ENCODE measurements at regions not wholly inside any gene's neighbourhood (a gene's known extent, or its start where the extent isn't known, plus 50 kb on each side); places are given as distances from the start of the nearest gene placed in this dataset.

- H3K36me3 ChIP-seq (ENCODE audit: control insufficient read depth, insufficient read depth, low read length): no peaks in the 10 kb centered on the region
- no peak for DNase-seq (ENCODE audit: low read depth in 2 of 2)
- H3K4me2 ChIP-seq (ENCODE audit: extremely low read depth, insufficient read depth, low read length): no peak overlapping the region
- H3K4me3 ChIP-seq (replicated peaks in 1 of 4; ENCODE audit: control extremely low read depth in 1 of 4, insufficient read depth in 1 of 4, low read depth in 3 of 4, low read length in 4 of 4): no peak overlapping the region
- no peaks in the 10 kb centered on the region for H4K20me1 ChIP-seq (ENCODE audit: control insufficient read depth, extremely low read depth, insufficient read depth, low read length)
- no peaks in the 10 kb centered on the region for H3K4me1 ChIP-seq (ENCODE audit: control insufficient read depth, extremely low read depth, insufficient read depth, low read length)
- TF ChIP-seq CTCF (conservative IDR thresholded peaks at IDR 0.05 in 1 of 2, IDR thresholded peaks at IDR 0.05 in 1 of 2; ENCODE audit: low read depth in 1 of 2, low read length in 2 of 2) (no peak), EZH2 (IDR thresholded peaks at IDR 0.05; ENCODE audit: low read length, missing control alignments) (no peak)
- no peak overlapping the region for H3K27ac ChIP-seq (ENCODE audit: insufficient read depth, low read length)
- H3K27me3 ChIP-seq (ENCODE audit: control insufficient read depth, insufficient read depth, low read length): peaks cover 2% of the 10 kb centered on the region
- no peaks in the 10 kb centered on the region for H3K9me3 ChIP-seq (ENCODE audit: control insufficient read depth, insufficient read depth, low read depth, low read length)
- no peaks in the 10 kb centered on the region for H3K79me2 ChIP-seq (ENCODE audit: control insufficient read depth, insufficient read depth, low read length)
- no peak overlapping the region for H3K9ac ChIP-seq (ENCODE audit: insufficient read depth, low read length)
- no peak overlapping the region for H2AFZ ChIP-seq (ENCODE audit: low read length)
These were observed 284.9 kb upstream of the FBXL7 start for GRCh38 chr5:15215056-15215455.

- no peaks in the 10 kb centered on the region for H4K20me1 ChIP-seq (ENCODE audit: control insufficient read depth, extremely low read depth, insufficient read depth, low read length)
- no peak overlapping the region for H2AFZ ChIP-seq (ENCODE audit: low read length)
- no peak overlapping the region for H3K9ac ChIP-seq (ENCODE audit: insufficient read depth, low read length)
- no peak overlapping the region for H3K4me3 ChIP-seq (replicated peaks in 1 of 4; ENCODE audit: control extremely low read depth in 1 of 4, insufficient read depth in 1 of 4, low read depth in 3 of 4, low read length in 4 of 4)
- no peak for DNase-seq (ENCODE audit: low read depth in 2 of 2)
- no peaks in the 10 kb centered on the region for H3K36me3 ChIP-seq (ENCODE audit: control insufficient read depth, insufficient read depth, low read length)
- peaks cover 2% of the 10 kb centered on the region for H3K27me3 ChIP-seq (ENCODE audit: control insufficient read depth, insufficient read depth, low read length)
- H3K4me1 ChIP-seq (ENCODE audit: control insufficient read depth, extremely low read depth, insufficient read depth, low read length): no peaks in the 10 kb centered on the region
- TF ChIP-seq EZH2 (IDR thresholded peaks at IDR 0.05; ENCODE audit: low read length, missing control alignments) (no peak), CTCF (conservative IDR thresholded peaks at IDR 0.05 in 1 of 2, IDR thresholded peaks at IDR 0.05 in 1 of 2; ENCODE audit: low read depth in 1 of 2, low read length in 2 of 2) (no peak)
- H3K9me3 ChIP-seq (ENCODE audit: control insufficient read depth, insufficient read depth, low read depth, low read length): no peaks in the 10 kb centered on the region
- H3K79me2 ChIP-seq (ENCODE audit: control insufficient read depth, insufficient read depth, low read length): no peaks in the 10 kb centered on the region
- no peak overlapping the region for H3K27ac ChIP-seq (ENCODE audit: insufficient read depth, low read length)
- no peak overlapping the region for H3K4me2 ChIP-seq (ENCODE audit: extremely low read depth, insufficient read depth, low read length)
These were observed 286.0 kb upstream of the FBXL7 start for GRCh38 chr5:15214010-15214409.

GRCh38 chr5:15209053-15209762 lies 290.8 kb upstream of the FBXL7 start:
- no peak overlapping the region for H3K4me3 ChIP-seq (replicated peaks in 1 of 4; ENCODE audit: control extremely low read depth in 1 of 4, insufficient read depth in 1 of 4, low read depth in 3 of 4, low read length in 4 of 4)
- H3K9me3 ChIP-seq (ENCODE audit: control insufficient read depth, insufficient read depth, low read depth, low read length): no peaks in the 10 kb centered on the region
- H3K27ac ChIP-seq (ENCODE audit: insufficient read depth, low read length): no peak overlapping the region
- H2AFZ ChIP-seq (ENCODE audit: low read length): no peak overlapping the region
- no peaks in the 10 kb centered on the region for H3K36me3 ChIP-seq (ENCODE audit: control insufficient read depth, insufficient read depth, low read length)
- no peaks in the 10 kb centered on the region for H3K79me2 ChIP-seq (ENCODE audit: control insufficient read depth, insufficient read depth, low read length)
- H3K4me2 ChIP-seq (ENCODE audit: extremely low read depth, insufficient read depth, low read length): no peak overlapping the region
- no peak overlapping the region for H3K9ac ChIP-seq (ENCODE audit: insufficient read depth, low read length)
- no peaks in the 10 kb centered on the region for H4K20me1 ChIP-seq (ENCODE audit: control insufficient read depth, extremely low read depth, insufficient read depth, low read length)
- no peak for DNase-seq (ENCODE audit: low read depth in 2 of 2)
- no peaks in the 10 kb centered on the region for H3K27me3 ChIP-seq (ENCODE audit: control insufficient read depth, insufficient read depth, low read length)
- TF ChIP-seq CTCF (conservative IDR thresholded peaks at IDR 0.05 in 1 of 2, IDR thresholded peaks at IDR 0.05 in 1 of 2; ENCODE audit: low read depth in 1 of 2, low read length in 2 of 2): no peak
- no peak for TF ChIP-seq EZH2 (IDR thresholded peaks at IDR 0.05; ENCODE audit: low read length, missing control alignments)
- no peaks in the 10 kb centered on the region for H3K4me1 ChIP-seq (ENCODE audit: control insufficient read depth, extremely low read depth, insufficient read depth, low read length)
